ENCODE measurements at regions not wholly inside any gene's neighbourhood (a gene's known extent, or its start where the extent isn't known, plus 50 kb on each side); places are given as distances from the start of the nearest gene placed in this dataset.

DNA sequence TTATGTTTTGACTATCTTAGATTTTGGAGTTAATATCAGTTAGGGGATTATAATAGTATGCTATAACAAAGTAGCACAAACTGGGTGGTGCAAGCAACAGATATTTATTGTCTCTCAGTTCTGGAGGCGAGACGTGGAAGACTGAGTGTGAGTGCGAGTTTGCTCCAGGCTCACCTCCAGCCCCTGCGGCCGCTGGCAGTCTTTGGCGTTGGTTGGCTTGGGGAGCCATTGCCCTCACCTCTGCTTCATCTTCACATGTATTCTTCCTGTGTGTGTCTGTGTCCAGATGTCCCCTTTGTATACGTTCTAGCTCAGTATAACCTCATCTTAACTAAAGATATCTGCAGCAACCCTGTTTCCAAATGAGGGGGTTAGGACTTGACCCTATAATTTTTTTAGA is 343.9 kb upstream of the COBL start:
- DNase-seq (no peak), ATAC-seq (replicated peaks) (no peak)
- H3K27ac Mint-ChIP-seq: no peak overlapping the region
- no peaks in the 10 kb centered on the region for H3K4me1 Mint-ChIP-seq (ENCODE audit: low read depth in 2 of 2)
- peaks cover 3% of the 10 kb centered on the region for H3K36me3 Mint-ChIP-seq (ENCODE audit: insufficient read depth)
- no peak overlapping the region for H3K4me3 Mint-ChIP-seq
- H3K9me3 Mint-ChIP-seq: peaks cover 0 to 8% of the 10 kb centered on the region in 2 donors
- no peaks in the 10 kb centered on the region for H3K27me3 Mint-ChIP-seq

DNA sequence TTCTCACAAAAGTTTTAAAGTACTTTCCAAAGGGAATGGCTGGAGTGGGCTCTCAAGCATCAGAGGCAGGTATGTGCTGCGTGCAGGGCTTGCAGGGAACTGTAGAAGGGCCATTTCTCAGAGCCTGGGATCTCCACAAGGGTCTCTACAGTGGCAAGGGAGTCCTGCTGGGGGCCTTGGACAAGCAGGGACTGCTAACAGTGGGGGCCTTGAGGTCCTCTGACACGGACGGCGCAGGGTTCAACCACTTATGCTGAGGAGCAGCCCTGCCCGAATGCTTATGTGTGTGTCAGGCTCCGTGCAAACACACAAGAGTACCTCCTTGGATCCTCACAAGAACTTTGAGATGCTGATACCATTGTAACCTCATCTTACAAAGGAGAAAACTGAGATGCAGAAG is 342.1 kb upstream of the COBL start:
- H3K9me3 Mint-ChIP-seq: peaks cover 10 to 20% of the 10 kb centered on the region in 2 donors
- no peak for DNase-seq
- no peak overlapping the region for H3K27ac Mint-ChIP-seq
- H3K36me3 Mint-ChIP-seq (ENCODE audit: insufficient read depth): peaks cover 7% of the 10 kb centered on the region
- no peak for ATAC-seq (replicated peaks)
- no peak overlapping the region for H3K4me3 Mint-ChIP-seq
- no peaks in the 10 kb centered on the region for H3K4me1 Mint-ChIP-seq (ENCODE audit: low read depth in 2 of 2)
- no peaks in the 10 kb centered on the region for H3K27me3 Mint-ChIP-seq

- ATAC-seq (replicated peaks) (no peak), DNase-seq (no peak)
- H3K36me3 Mint-ChIP-seq (ENCODE audit: insufficient read depth): no peaks in the 10 kb centered on the region
Observed at GRCh38 chr7:51647931-51648351, 331.3 kb upstream of the COBL start.

GRCh38 chr7:51647486-51647885 is 330.9 kb upstream of the COBL start:
- Mint-ChIP-seq H3K4me3 (no peak overlapping the region), H3K4me1 (ENCODE audit: low read depth in 2 of 2) (no peaks in the 10 kb centered on the region), H3K27ac (no peak overlapping the region), H3K36me3 (ENCODE audit: insufficient read depth) (no peaks in the 10 kb centered on the region), H3K9me3 (peaks cover 3 to 20% of the 10 kb centered on the region in 2 donors), H3K27me3 (no peaks in the 10 kb centered on the region)
- DNase-seq (no peak), ATAC-seq (replicated peaks) (no peak)

More at GRCh38 chr7:51647931-51648351, 331.3 kb upstream of the COBL start:
- H3K27me3 Mint-ChIP-seq: no peaks in the 10 kb centered on the region
- no peaks in the 10 kb centered on the region for H3K4me1 Mint-ChIP-seq (ENCODE audit: low read depth in 2 of 2)
- no peak overlapping the region for H3K4me3 Mint-ChIP-seq
- peaks cover 3 to 20% of the 10 kb centered on the region in 2 donors for H3K9me3 Mint-ChIP-seq
- no peak overlapping the region for H3K27ac Mint-ChIP-seq

GRCh38 chr7:51645702-51646298 is 329.2 kb upstream of the COBL start:
- H3K4me1 Mint-ChIP-seq (ENCODE audit: low read depth in 2 of 2): no peaks in the 10 kb centered on the region
- H3K36me3 Mint-ChIP-seq (ENCODE audit: insufficient read depth): no peaks in the 10 kb centered on the region
- ATAC-seq (replicated peaks): no peak
- H3K27ac Mint-ChIP-seq: no peak overlapping the region
- H3K27me3 Mint-ChIP-seq: no peaks in the 10 kb centered on the region
- no peak for DNase-seq
- H3K9me3 Mint-ChIP-seq: peaks cover 3 to 12% of the 10 kb centered on the region in 2 donors
- no peak overlapping the region for H3K4me3 Mint-ChIP-seq

GRCh38 chr7:51645255-51645654 is 328.6 kb upstream of the COBL start:
- ATAC-seq (replicated peaks) (no peak), DNase-seq (no peak)
- Mint-ChIP-seq H3K4me3 (no peak overlapping the region), H3K27me3 (no peaks in the 10 kb centered on the region), H3K27ac (no peak overlapping the region), H3K4me1 (ENCODE audit: low read depth in 2 of 2) (no peaks in the 10 kb centered on the region), H3K9me3 (peaks cover 0 to 7% of the 10 kb centered on the region in 2 donors), H3K36me3 (ENCODE audit: insufficient read depth) (no peaks in the 10 kb centered on the region)

DNA sequence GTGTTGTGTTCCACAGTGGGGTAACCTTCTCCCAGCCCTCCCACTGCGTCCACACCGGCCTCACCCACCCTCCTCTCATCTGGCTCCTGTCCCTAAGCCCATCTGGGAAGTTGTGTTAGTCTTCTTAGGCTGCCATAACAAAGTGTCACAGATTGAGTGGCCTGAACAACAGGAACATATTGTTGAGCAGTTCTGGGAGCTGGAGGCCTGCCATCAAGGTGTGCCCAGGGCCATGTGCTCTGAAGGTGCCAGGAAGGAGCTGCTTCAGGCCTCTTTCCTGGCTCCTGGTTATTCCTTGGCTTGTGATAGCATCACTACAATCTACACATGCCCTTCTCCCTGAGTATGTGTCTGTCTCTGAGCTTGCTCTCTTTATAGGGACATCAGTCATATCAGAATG is 327.6 kb upstream of the COBL start:
- H3K36me3 Mint-ChIP-seq (ENCODE audit: insufficient read depth): no peaks in the 10 kb centered on the region
- H3K4me1 Mint-ChIP-seq (ENCODE audit: low read depth in 2 of 2): no peaks in the 10 kb centered on the region
- no peak overlapping the region for H3K4me3 Mint-ChIP-seq
- no peak for ATAC-seq (replicated peaks)
- peaks cover 0 to 7% of the 10 kb centered on the region in 2 donors for H3K9me3 Mint-ChIP-seq
- no peak for DNase-seq
- no peak overlapping the region for H3K27ac Mint-ChIP-seq
- no peaks in the 10 kb centered on the region for H3K27me3 Mint-ChIP-seq

DNA sequence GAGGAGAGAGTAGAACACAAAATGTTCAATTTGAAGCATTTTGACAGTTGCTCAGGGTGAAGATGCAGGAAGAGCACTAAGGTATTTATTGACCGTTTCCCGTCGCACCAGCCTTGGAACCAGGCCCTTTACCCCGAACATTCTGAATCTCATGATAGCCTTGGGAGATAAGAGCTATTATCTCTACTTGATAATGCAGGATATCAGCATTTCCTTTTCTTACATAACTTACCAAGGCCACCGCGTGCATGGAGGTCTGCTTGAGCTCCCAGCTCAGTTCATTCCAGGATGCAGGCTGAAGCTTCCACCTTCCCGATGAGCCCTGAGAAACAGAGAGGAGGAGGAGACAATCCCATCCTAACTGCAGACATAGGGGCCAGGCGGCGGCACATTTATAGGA is 324.2 kb upstream of the COBL start:
- Mint-ChIP-seq H3K36me3 (ENCODE audit: insufficient read depth) (no peaks in the 10 kb centered on the region), H3K4me1 (ENCODE audit: low read depth in 2 of 2) (no peaks in the 10 kb centered on the region)

GRCh38 chr7:51639661-51640334 is 323.2 kb upstream of the COBL start:
- Mint-ChIP-seq H3K27ac (no peak overlapping the region), H3K4me3 (no peak overlapping the region), H3K36me3 (ENCODE audit: insufficient read depth) (no peaks in the 10 kb centered on the region), H3K9me3 (peaks cover 5 to 7% of the 10 kb centered on the region in 2 donors), H3K4me1 (ENCODE audit: low read depth in 2 of 2) (no peaks in the 10 kb centered on the region), H3K27me3 (no peaks in the 10 kb centered on the region)
- no peak for DNase-seq
- ATAC-seq (replicated peaks): no peak

More for the DNA sequence above, 324.2 kb upstream of the COBL start:
- ATAC-seq (replicated peaks) (no peak), DNase-seq (no peak)
- Mint-ChIP-seq H3K4me3 (no peak overlapping the region), H3K27ac (no peak overlapping the region), H3K27me3 (no peaks in the 10 kb centered on the region), H3K9me3 (peaks cover 3 to 10% of the 10 kb centered on the region in 2 donors)

DNA sequence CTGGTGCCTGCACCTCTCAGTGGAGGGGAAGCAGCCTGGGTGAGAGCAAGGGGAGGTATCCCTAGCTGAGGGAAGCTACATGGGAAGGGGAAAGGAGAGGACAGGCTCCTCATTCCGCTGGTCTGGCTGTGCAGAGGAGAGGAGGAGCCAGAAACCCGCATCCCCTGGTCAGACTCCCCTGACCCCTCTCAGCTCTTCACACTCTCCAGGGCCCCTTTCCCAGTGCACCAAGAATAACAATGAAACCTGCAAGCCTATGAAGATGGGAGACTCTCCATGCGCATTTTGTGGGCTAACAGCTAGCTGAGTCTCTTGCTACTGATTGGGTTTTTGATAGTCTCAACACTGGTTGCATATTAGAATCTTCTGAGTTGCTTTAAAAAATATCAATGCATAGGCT is 319.9 kb upstream of the COBL start:
- Mint-ChIP-seq H3K36me3 (ENCODE audit: insufficient read depth) (no peaks in the 10 kb centered on the region), H3K9me3 (peaks cover 9 to 14% of the 10 kb centered on the region in 2 donors), H3K4me3 (no peak overlapping the region), H3K27me3 (no peaks in the 10 kb centered on the region), H3K27ac (no peak overlapping the region), H3K4me1 (ENCODE audit: low read depth in 2 of 2) (no peaks in the 10 kb centered on the region)
- DNase-seq: no peak
- ATAC-seq (replicated peaks): no peak

DNA sequence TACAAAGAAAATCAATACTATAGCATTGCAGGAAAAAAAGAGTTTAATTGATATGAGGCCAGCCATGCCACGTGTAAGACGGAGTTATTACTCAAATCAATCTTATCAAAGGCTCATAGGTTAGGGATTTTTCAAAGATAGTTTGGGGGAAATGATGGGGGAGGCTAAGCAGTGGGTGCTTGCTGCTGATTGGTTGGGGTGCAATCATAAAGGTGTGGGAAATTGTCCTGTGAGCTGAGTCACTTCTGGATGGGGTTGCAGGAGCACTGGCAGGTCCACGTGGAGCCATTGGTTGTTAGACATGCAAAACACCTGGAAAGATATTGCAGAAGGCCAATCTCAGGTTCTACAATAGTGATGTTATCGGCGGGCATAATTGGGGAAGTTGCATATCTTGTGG is 319.2 kb upstream of the COBL start:
- no peaks in the 10 kb centered on the region for H3K36me3 Mint-ChIP-seq (ENCODE audit: insufficient read depth)
- H3K27me3 Mint-ChIP-seq: no peaks in the 10 kb centered on the region
- no peak for ATAC-seq (replicated peaks)
- no peak overlapping the region for H3K27ac Mint-ChIP-seq
- H3K4me1 Mint-ChIP-seq (ENCODE audit: low read depth in 2 of 2): no peaks in the 10 kb centered on the region
- no peak overlapping the region for H3K4me3 Mint-ChIP-seq
- peaks cover 9 to 14% of the 10 kb centered on the region in 2 donors for H3K9me3 Mint-ChIP-seq
- DNase-seq: no peak

GRCh38 chr7:51634538-51634937 is 317.9 kb upstream of the COBL start:
- H3K27ac Mint-ChIP-seq: no peak overlapping the region
- ATAC-seq (replicated peaks) (no peak), DNase-seq (no peak)
- H3K36me3 Mint-ChIP-seq (ENCODE audit: insufficient read depth): no peaks in the 10 kb centered on the region
- no peaks in the 10 kb centered on the region for H3K4me1 Mint-ChIP-seq (ENCODE audit: low read depth in 2 of 2)
- H3K4me3 Mint-ChIP-seq: no peak overlapping the region
- no peaks in the 10 kb centered on the region for H3K27me3 Mint-ChIP-seq
- peaks cover 9 to 14% of the 10 kb centered on the region in 2 donors for H3K9me3 Mint-ChIP-seq

DNA sequence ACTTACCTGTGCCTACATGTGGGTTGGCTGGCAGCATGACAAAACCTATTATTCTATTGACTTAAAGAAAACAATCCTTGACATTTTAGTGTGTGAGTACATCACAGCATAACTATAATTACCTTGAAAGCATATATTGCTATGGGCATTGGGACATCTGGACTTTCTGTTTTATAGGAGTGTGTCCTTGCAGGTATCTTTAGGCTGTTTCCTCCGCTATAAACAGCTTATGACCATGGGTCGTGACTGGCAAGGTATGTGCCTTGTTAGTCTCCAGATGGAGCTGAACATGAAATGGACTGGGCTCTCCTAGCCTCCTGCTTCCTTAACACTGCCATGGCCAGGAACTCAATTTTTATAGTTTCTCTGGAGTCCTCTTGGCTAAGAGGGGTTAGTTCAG is 317.4 kb upstream of the COBL start:
- Mint-ChIP-seq H3K27ac (no peak overlapping the region), H3K9me3 (peaks cover 9 to 14% of the 10 kb centered on the region in 2 donors), H3K4me1 (ENCODE audit: low read depth in 2 of 2) (no peaks in the 10 kb centered on the region), H3K4me3 (no peak overlapping the region), H3K27me3 (no peaks in the 10 kb centered on the region), H3K36me3 (ENCODE audit: insufficient read depth) (no peaks in the 10 kb centered on the region)
- DNase-seq: no peak
- no peak for ATAC-seq (replicated peaks)

DNA sequence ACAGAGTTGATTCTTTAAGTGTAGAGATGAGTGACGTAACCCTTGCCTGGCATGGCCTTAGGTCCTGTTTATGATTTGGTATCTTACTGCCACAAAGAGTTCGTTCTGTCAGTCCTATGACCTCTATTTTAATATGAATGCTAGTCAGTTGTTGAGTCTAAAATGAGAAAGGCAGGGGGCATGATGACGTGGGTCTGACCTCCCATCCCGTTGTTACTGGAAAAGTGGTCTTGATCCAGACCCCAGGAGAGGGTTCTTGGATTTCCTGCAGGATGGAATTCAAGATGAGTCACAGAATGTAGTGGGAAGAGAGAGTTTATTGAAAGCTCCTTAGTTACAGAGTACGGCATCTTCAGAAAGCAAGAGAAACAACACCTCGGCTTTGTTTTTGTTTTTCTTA is 317.0 kb upstream of the COBL start:
- no peak for DNase-seq

More for the DNA sequence above, 317.0 kb upstream of the COBL start:
- Mint-ChIP-seq H3K4me1 (ENCODE audit: low read depth in 2 of 2) (no peaks in the 10 kb centered on the region), H3K27me3 (no peaks in the 10 kb centered on the region), H3K36me3 (ENCODE audit: insufficient read depth) (no peaks in the 10 kb centered on the region), H3K4me3 (no peak overlapping the region), H3K27ac (no peak overlapping the region), H3K9me3 (peaks cover 9 to 14% of the 10 kb centered on the region in 2 donors)
- ATAC-seq (replicated peaks): no peak
